Left lobe of liver (tissue), 2 donors: ENCODE measurements at regions not wholly inside any gene's neighbourhood (a gene's known extent, or its start where the extent isn't known, plus 50 kb on each side); places are given as distances from the start of the nearest gene placed in this dataset.
"Not testable (repeated sequence)": the region's sequence is repeated elsewhere in the genome, so short reads cannot be mapped to it uniquely, and the experiment has no call there.

Experiments
- ATAC-seq: fragments of 200-7000 bp; cut with Tn5 transposase; one replicate; pipeline ENCODE4 v1.9.1; 2020; ENCODE audit warnings: mild to moderate bottlenecking, moderate library complexity
- DNase-seq: peaks from one replicate; pipeline ENCODE4 v3.0.0-alpha.2; 2020; ENCODE audit warnings: low spot score
- donor health status: DM: no; HTN: no; CAD: no; lungs with moderate emphysema.
- donor health status: DM: no; HTN: yes; CAD: no.

GRCh38 chr2:144041612-144042011 lies 478.3 kb downstream of the ZEB2 start:
- ATAC-seq (no peak), DNase-seq (no peak)

GRCh38 chr2:144040834-144041233 lies 479.1 kb downstream of the ZEB2 start:
- ATAC-seq (no peak), DNase-seq (no peak)

DNA sequence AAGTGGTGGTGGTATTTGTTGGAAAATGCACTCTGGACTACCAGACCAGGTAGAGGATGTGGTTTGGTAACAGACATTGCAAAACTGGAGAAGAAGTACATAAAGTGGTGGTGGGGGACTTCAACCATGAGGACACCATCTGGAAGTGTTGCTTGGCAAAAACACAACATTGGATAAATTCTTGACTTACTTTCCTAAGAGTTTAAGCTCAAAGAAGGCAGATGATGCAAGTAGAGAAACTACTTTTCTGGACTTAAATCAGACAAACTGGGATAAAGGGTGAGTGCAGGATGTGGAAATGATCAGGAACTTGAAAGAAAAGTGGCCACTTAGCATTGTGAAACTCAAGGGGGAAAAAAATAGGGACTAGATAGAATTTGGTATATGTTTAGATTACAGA lies 487.4 kb downstream of the ZEB2 start:
- ATAC-seq, result no peak
- no peak for DNase-seq

DNA sequence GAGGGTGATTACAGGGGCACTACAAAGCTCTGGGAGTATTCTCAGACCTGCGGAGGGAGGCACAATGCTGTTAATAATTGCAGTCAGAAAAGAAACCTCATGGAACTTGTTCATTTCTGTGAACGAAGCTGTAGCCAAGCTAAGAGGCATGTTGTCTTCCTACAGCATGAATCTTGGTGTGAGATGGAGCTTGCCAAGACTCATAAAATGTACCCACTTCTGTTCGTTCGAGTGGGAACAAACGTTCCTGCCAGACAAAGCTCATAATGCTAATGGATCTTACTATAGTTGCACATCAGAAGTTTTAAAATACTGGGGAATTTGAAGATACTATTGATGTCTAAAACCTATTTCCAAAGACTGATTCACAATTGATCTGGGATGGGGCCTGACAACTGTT lies 489.1 kb downstream of the ZEB2 start:
- DNase-seq, result no peak
- ATAC-seq, result no peak

GRCh38 chr2:144027593-144027992 lies 492.3 kb downstream of the ZEB2 start:
- ATAC-seq (no peak), DNase-seq (no peak)

DNA sequence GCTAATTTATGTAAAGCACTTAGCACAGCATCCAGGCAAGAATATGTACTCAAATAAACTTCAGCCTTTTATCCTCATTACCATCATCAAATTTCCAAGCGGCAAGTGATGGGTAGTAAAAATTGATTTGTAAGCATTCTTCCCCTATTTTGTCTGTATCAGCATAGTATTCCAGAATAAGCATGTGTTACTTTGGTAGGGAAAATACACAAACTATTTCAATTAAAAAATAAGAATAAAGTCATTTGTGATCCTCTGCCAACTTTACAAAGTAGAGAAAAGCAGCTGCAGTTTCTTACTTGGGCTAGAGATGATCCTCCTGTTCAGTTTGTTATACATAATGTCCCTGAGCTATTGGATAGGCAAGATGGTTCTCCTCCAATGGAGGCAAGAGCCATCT lies 493.2 kb downstream of the ZEB2 start:
- ATAC-seq, result no peak
- no peak for DNase-seq

DNA sequence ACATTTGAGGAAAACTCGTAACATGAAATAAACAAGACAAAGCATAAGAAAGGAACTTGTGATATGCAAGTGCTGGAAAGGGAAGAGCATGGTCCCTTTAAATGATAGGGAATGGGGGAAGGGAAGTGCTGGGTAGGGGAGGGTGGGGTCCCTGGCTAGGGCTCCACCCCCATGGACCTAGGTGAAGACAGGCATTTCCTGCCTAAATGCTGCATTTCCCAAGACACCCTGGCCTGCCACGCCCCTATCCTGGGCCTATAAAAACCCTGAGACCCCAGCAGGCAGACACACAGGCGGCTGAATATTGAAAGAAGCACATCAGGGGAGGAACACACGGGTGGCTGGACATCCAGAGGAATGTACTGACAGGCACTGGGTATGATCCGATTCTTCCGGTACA lies 499.9 kb downstream of the ZEB2 start:
- DNase-seq (no peak), ATAC-seq (no peak)

DNA sequence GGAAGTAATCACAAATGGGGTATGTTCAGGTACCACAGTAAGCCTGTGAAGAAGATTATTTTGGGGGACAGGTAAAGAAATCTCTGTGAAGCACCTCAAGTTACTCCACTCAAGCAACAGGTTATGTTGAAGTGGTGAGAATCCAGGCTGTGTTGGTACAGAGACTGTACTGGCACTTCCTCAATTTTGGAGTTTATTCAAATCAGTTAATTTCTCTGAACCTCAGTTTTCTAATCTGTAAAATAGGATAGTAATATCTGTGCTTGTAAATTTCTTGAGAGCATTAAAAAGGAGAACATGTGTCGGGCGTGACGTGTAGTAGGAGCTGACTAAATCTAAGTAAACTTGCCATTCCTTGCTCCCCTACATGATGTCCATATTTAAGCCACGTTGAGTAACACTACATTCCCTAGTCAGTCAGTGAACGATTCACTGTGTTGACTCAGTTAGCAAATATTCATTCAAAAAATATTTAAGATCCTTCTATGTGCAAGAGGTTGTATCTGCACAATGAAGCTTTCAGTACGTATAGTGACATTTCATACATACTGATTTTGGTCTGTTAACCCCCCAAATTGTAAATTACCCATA lies 504.2 kb downstream of the ZEB2 start:
- DNase-seq (no peak), ATAC-seq (no peak)

GRCh38 chr2:144015036-144015435 lies 504.9 kb downstream of the ZEB2 start:
- ATAC-seq (no peak), DNase-seq (no peak)

- DNase-seq, result no peak
These were observed 505.8 kb downstream of the ZEB2 start for GRCh38 chr2:144014103-144014502.

GRCh38 chr2:144012304-144012703 lies 507.6 kb downstream of the ZEB2 start:
- no peak for DNase-seq
- no peak for ATAC-seq

More at GRCh38 chr2:144014103-144014502, 505.8 kb downstream of the ZEB2 start:
- no peak for ATAC-seq

DNA sequence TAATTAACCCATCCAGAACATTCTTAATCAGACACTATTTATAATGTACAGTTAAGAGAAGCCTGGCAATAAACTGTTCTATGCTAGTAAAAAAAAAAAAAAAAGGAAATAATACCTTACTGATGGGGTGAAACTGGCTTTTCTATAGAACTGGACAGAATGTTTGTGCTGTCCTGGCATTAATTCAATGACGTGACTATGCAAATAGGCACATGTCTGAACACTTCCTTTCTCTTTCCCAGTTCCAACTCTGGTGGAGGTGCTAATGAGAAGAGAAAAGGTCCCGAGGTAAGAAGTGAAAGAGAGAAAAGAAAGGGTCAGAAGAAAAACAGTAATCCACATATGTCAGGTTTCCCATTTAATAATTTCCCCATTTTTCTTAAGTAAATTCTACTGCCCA lies 508.4 kb downstream of the ZEB2 start:
- no peak for ATAC-seq

DNA sequence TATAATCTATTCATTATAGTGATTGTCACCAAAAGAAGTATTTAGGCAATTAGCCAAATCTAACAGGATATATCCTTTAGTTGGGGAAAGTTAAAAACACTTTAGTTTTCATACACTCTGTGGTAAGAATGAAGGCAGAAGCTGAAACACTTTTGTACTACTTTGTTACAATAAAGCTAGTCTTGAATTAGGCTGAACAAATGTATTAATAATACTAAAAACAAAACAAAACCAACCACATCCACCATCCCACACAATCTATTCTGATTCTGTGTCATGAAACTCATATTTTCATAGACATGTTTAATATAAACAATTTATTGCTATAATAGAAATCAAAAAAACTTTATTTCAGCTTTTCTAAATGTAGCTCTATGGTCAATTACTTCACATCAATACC lies 508.8 kb downstream of the ZEB2 start:
- DNase-seq (no peak), ATAC-seq (no peak)

More for the DNA sequence above, 508.4 kb downstream of the ZEB2 start:
- DNase-seq, result no peak

DNA sequence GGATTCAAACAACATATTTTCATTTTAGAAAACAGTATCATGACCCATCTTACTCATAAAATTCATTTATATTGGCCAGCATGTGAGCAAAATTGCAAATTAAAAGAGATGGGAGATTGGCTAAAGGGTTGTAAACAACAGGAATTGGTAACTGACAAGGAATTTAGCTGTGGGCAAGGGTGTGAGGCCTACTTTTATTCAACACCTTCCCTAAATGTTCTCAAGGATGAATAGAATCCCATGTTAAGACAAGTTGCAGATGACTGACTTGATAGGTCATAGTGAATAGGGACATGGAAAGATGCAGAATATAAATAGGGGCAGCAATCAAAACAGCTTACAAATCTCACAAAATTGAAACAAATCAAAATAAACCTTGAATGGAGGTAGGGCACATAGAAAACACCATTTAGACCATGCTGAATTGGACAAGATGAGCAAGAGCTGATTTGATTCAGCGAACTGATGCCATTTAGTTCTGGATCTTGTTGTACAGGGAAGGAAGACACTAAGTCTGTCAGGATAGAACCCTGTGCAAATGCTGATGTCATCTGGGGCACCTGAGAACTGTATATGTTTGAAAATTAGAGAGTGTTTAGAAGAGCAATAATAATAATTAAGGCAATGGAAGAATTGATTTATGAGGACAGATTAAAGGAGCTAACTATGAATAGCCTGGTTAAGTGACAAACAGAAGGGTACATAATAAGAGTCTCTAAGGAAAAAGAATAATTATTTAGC lies 509.7 kb downstream of the ZEB2 start:
- DNase-seq, result no peak
- ATAC-seq, result no peak

DNA sequence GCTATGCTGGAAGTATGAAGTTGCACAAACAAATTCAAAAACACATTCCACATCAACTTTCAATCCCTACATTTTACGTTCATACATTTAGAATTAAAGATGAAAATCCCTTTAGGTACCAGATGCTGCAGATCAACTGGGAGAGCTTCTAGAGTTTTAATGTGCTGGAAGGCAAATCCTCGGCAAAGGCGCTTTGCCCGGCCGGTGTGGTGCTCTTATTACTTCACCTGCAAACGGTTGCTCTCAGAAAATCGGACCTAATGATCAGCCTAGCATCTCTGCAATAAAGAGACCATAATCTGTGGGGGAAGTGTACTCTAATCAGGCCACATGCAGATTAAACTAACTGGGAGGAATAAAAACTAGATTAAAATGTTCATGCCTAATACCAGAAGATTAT lies 513.8 kb downstream of the ZEB2 start:
- ATAC-seq (no peak), DNase-seq (no peak)

- ATAC-seq (no peak), DNase-seq (no peak)
These were observed 515.2 kb downstream of the ZEB2 start for GRCh38 chr2:144004742-144005141.

GRCh38 chr2:144003460-144004075 lies 516.4 kb downstream of the ZEB2 start:
- no peak for ATAC-seq
- DNase-seq, result no peak

GRCh38 chr2:143996974-143997373 lies 522.9 kb downstream of the ZEB2 start:
- ATAC-seq (no peak), DNase-seq (no peak)

- no peak for ATAC-seq
- no peak for DNase-seq
These were observed 525.0 kb downstream of the ZEB2 start for GRCh38 chr2:143994961-143995360.

- not testable (repeated sequence) for ATAC-seq, DNase-seq
These were observed 528.3 kb downstream of the ZEB2 start for GRCh38 chr2:143991596-143991995.

GRCh38 chr2:143988082-143988481 lies 531.8 kb downstream of the ZEB2 start:
- DNase-seq (no peak), ATAC-seq (no peak)

- ATAC-seq (no peak), DNase-seq (no peak)
These were observed 538.5 kb downstream of the ZEB2 start for GRCh38 chr2:143981428-143981827.
